Progenitor cell of endocrine pancreas (in vitro differentiated cells): ENCODE measurements at regions not wholly inside any gene's neighbourhood (a gene's known extent, or its start where the extent isn't known, plus 50 kb on each side); places are given as distances from the start of the nearest gene placed in this dataset.
"Not testable (repeated sequence)": the region's sequence is repeated elsewhere in the genome, so short reads cannot be mapped to it uniquely, and the experiment has no call there.

ENCODE experiments used
- DNase-seq: peaks from one replicate; pipeline ENCODE4 v3.0.0; 2021; ENCODE audit warnings: low spot score; ENCODE audit not compliant: unreplicated experiment
- H3K27ac Mint-ChIP-seq: 2 replicates; pipeline ENCODE4 v1.8.0; 2021; ENCODE audit warnings: mild to moderate bottlenecking, moderate library complexity, mixed read lengths
- H3K27me3 Mint-ChIP-seq: 2 replicates; pipeline ENCODE4 v1.8.0; 2021; ENCODE audit warnings: mixed read lengths
- H3K36me3 Mint-ChIP-seq: 2 replicates; pipeline ENCODE4 v1.8.0; 2022; ENCODE audit warnings: mixed read lengths; ENCODE audit not compliant: insufficient read depth
- H3K4me1 Mint-ChIP-seq: 2 replicates; pipeline ENCODE4 v1.8.0; 2021; ENCODE audit warnings: low read depth, mixed read lengths
- H3K4me3 Mint-ChIP-seq: 2 replicates; pipeline ENCODE4 v1.8.0; 2021; ENCODE audit warnings: low read depth, mild to moderate bottlenecking, moderate library complexity, mixed read lengths
- H3K9me3 Mint-ChIP-seq: 2 replicates; pipeline ENCODE4 v1.8.0; 2021; ENCODE audit warnings: low read depth, mixed read lengths
- CTCF ChIP-seq: fragments of 200-600 bp; sonication (generic); IDR thresholded peaks from one replicate; pipeline ENCODE4 v1.5.0; 2021; ENCODE audit warnings: antibody characterized with exemption, mild to moderate bottlenecking; ENCODE audit not compliant: unreplicated experiment

- Mint-ChIP-seq H3K27ac (no peak overlapping the region), H3K27me3 (peaks cover 9% of the 10 kb centered on the region), H3K36me3 (no peaks in the 10 kb centered on the region), H3K4me3 (no peak overlapping the region), H3K4me1 (peaks cover 19% of the 10 kb centered on the region), H3K9me3 (no peaks in the 10 kb centered on the region)
- DNase-seq, result no peak
- TF ChIP-seq CTCF, result no peak
Observed at GRCh38 chr5:115452536-115453235, 91.9 kb downstream of the FEM1C start.

- H3K36me3 Mint-ChIP-seq, result no peaks in the 10 kb centered on the region
- no peak for DNase-seq
- peaks cover 9% of the 10 kb centered on the region for H3K27me3 Mint-ChIP-seq
- peak overlapping the region; percentile 1 for H3K27ac Mint-ChIP-seq
- H3K4me1 Mint-ChIP-seq, result peaks cover 19% of the 10 kb centered on the region
- no peak for TF ChIP-seq CTCF
- H3K9me3 Mint-ChIP-seq, result no peaks in the 10 kb centered on the region
- no peak overlapping the region for H3K4me3 Mint-ChIP-seq
Observed at GRCh38 chr5:115452083-115452482, 92.5 kb downstream of the FEM1C start.

GRCh38 chr5:115450741-115451140 lies 93.8 kb downstream of the FEM1C start:
- H3K27me3 Mint-ChIP-seq, result peaks cover 13% of the 10 kb centered on the region
- H3K9me3 Mint-ChIP-seq, result peaks cover 3% of the 10 kb centered on the region
- TF ChIP-seq CTCF, result no peak
- H3K4me1 Mint-ChIP-seq, result peaks cover 18% of the 10 kb centered on the region
- H3K36me3 Mint-ChIP-seq, result no peaks in the 10 kb centered on the region
- no peak overlapping the region for H3K4me3 Mint-ChIP-seq
- H3K27ac Mint-ChIP-seq, result no peak overlapping the region
- DNase-seq, result no peak

GRCh38 chr5:115448630-115449029 lies 95.9 kb downstream of the FEM1C start:
- not testable (repeated sequence) for DNase-seq, H3K36me3 Mint-ChIP-seq, H3K9me3 Mint-ChIP-seq, H3K27ac Mint-ChIP-seq, H3K4me3 Mint-ChIP-seq
- H3K27me3 Mint-ChIP-seq, result peaks cover 28% of the 10 kb centered on the region
- peaks cover 18% of the 10 kb centered on the region for H3K4me1 Mint-ChIP-seq

GRCh38 chr5:115440782-115441451 lies 103.7 kb downstream of the FEM1C start:
- no peak for TF ChIP-seq CTCF
- no peak for DNase-seq
- no peak overlapping the region for H3K4me3 Mint-ChIP-seq
- no peaks in the 10 kb centered on the region for H3K4me1 Mint-ChIP-seq
- no peak overlapping the region for H3K27ac Mint-ChIP-seq
- H3K27me3 Mint-ChIP-seq, result peaks cover 59% of the 10 kb centered on the region
- H3K9me3 Mint-ChIP-seq, result peaks cover 29% of the 10 kb centered on the region
- H3K36me3 Mint-ChIP-seq, result no peaks in the 10 kb centered on the region

- H3K27me3 Mint-ChIP-seq, result peaks cover 64% of the 10 kb centered on the region
- no peak overlapping the region for H3K27ac Mint-ChIP-seq
- H3K36me3 Mint-ChIP-seq, result no peaks in the 10 kb centered on the region
- TF ChIP-seq CTCF, result no peak
- no peaks in the 10 kb centered on the region for H3K4me1 Mint-ChIP-seq
- no peak for DNase-seq
- no peak overlapping the region for H3K4me3 Mint-ChIP-seq
- peaks cover 29% of the 10 kb centered on the region for H3K9me3 Mint-ChIP-seq
Observed at GRCh38 chr5:115439639-115440038, 104.9 kb downstream of the FEM1C start.
